Activated CD8-positive, alpha-beta T cell treated with anti-CD3 and anti-CD28 coated beads for 36 hours (primary cell): ENCODE measurements at regions not wholly inside any gene's neighbourhood (a gene's known extent, or its start where the extent isn't known, plus 50 kb on each side); places are given as distances from the start of the nearest gene placed in this dataset.
"Not testable (repeated sequence)": the region's sequence is repeated elsewhere in the genome, so short reads cannot be mapped to it uniquely, and the experiment has no call there.

Experiments used
- ATAC-seq: fragments of 200-7000 bp; cut with Tn5 transposase; one replicate; pipeline ENCODE4 v1.10.0; 2021; ENCODE audit warnings: mild to moderate bottlenecking, moderate library complexity
- CTCF ChIA-PET: fragments of 350-600 bp; sonication (Branson Sonifier 250); formaldehyde crosslinking; loops from one replicate; lab custom pipeline; 2021; ENCODE audit warnings: antibody characterized with exemption; lab: Charles Lee
- POLR2A ChIA-PET: fragments of 350-600 bp; sonication (Branson Sonifier 250); formaldehyde crosslinking; loops from one replicate; lab custom pipeline; 2021; ENCODE audit warnings: antibody characterized with exemption; lab: Charles Lee
- DNase-seq: peaks from one replicate; pipeline ENCODE4 v3.0.0-alpha.2; 2020
- H3K27ac Mint-ChIP-seq: one replicate; pipeline ENCODE4 v1.8.0; 2021; ENCODE audit warnings: mild to moderate bottlenecking, mixed read lengths
- H3K27me3 Mint-ChIP-seq: one replicate; pipeline ENCODE4 v1.8.0; 2021; ENCODE audit warnings: mixed read lengths
- H3K36me3 Mint-ChIP-seq: one replicate; pipeline ENCODE4 v1.8.0; 2021; ENCODE audit warnings: low read depth, mixed read lengths
- H3K4me1 Mint-ChIP-seq: one replicate; pipeline ENCODE4 v1.8.0; 2021; ENCODE audit warnings: low read depth, mixed read lengths
- H3K4me3 Mint-ChIP-seq: one replicate; pipeline ENCODE4 v1.8.0; 2021; ENCODE audit warnings: mild to moderate bottlenecking, moderate library complexity, mixed read lengths
- H3K9me3 Mint-ChIP-seq: one replicate; pipeline ENCODE4 v1.8.0; 2021; ENCODE audit warnings: mixed read lengths
- CTCF ChIP-seq: fragments of 200-600 bp; IDR thresholded peaks from one replicate; pipeline ENCODE4 v1.8.0; 2022; ENCODE audit warnings: antibody characterized with exemption, mild to moderate bottlenecking
- intact Hi-C: fragments of 100-400 bp; cut with micrococcal nuclease; formaldehyde crosslinking; loops from one replicate; pipeline ENCODE4 v1.10.0; 2022

GRCh38 chr22:22329792-22330191 lies 85.2 kb downstream of the VPREB1 start:
- DNase-seq (no peak), ATAC-seq (no peak)
- TF ChIP-seq CTCF, result no peak
- Mint-ChIP-seq H3K9me3 (peaks cover 2% of the 10 kb centered on the region), H3K4me3 (no peak overlapping the region), H3K27me3 (peaks cover 40% of the 10 kb centered on the region), H3K36me3 (no peaks in the 10 kb centered on the region), H3K4me1 (no peaks in the 10 kb centered on the region), H3K27ac (no peak overlapping the region)
- ChIA-PET CTCF (interaction anchor here (1.4 kb wide), 1 partner anchor 8 kb away, joined by 4 read pairs; no protein-coding TSS in a partner anchor), POLR2A (no interaction called here)
- intact Hi-C loops, result no loop called here

GRCh38 chr22:22335640-22336039 lies 91.1 kb downstream of the VPREB1 start:
- H3K9me3 Mint-ChIP-seq, H3K4me1 Mint-ChIP-seq, intact Hi-C loops, H3K36me3 Mint-ChIP-seq, ATAC-seq, H3K4me3 Mint-ChIP-seq, DNase-seq, H3K27ac Mint-ChIP-seq, POLR2A ChIA-PET: not testable (repeated sequence)
- peaks cover 43% of the 10 kb centered on the region for H3K27me3 Mint-ChIP-seq
- CTCF ChIA-PET, result interaction anchor here (1.0 kb wide), 1 partner anchor 14 kb away, joined by 3 read pairs; no protein-coding TSS in a partner anchor

- H3K9me3 Mint-ChIP-seq, H3K4me1 Mint-ChIP-seq, POLR2A ChIA-PET, DNase-seq, intact Hi-C loops, H3K36me3 Mint-ChIP-seq, ATAC-seq, H3K4me3 Mint-ChIP-seq, H3K27ac Mint-ChIP-seq: not testable (repeated sequence)
- CTCF ChIA-PET, result interaction anchor here (1.0 kb wide), 1 partner anchor 15 kb away, joined by 3 read pairs; no protein-coding TSS in a partner anchor
- peaks cover 41% of the 10 kb centered on the region for H3K27me3 Mint-ChIP-seq
These were observed 91.7 kb downstream of the VPREB1 start for GRCh38 chr22:22336333-22336732.

GRCh38 chr22:22338778-22339177 lies 94.2 kb downstream of the VPREB1 start:
- H3K27ac Mint-ChIP-seq, H3K9me3 Mint-ChIP-seq, H3K36me3 Mint-ChIP-seq, intact Hi-C loops, ATAC-seq, H3K4me3 Mint-ChIP-seq, H3K4me1 Mint-ChIP-seq, CTCF ChIA-PET, POLR2A ChIA-PET, DNase-seq: not testable (repeated sequence)
- H3K27me3 Mint-ChIP-seq, result peaks cover 21% of the 10 kb centered on the region

- no peak for ATAC-seq
- DNase-seq, result no peak
- H3K4me3 Mint-ChIP-seq, result no peak overlapping the region
- no peak overlapping the region for H3K27ac Mint-ChIP-seq
- no peak for TF ChIP-seq CTCF
- H3K36me3 Mint-ChIP-seq, result no peaks in the 10 kb centered on the region
- CTCF ChIA-PET, result no interaction called here
- POLR2A ChIA-PET, result no interaction called here
- H3K27me3 Mint-ChIP-seq, result peaks cover 4% of the 10 kb centered on the region
- H3K9me3 Mint-ChIP-seq, result no peaks in the 10 kb centered on the region
- no peaks in the 10 kb centered on the region for H3K4me1 Mint-ChIP-seq
- intact Hi-C loops, result no loop called here
These were observed 97.2 kb downstream of the VPREB1 start for GRCh38 chr22:22341736-22342135.

GRCh38 chr22:22342697-22343580 lies 98.4 kb downstream of the VPREB1 start:
- peaks cover 2% of the 10 kb centered on the region for H3K27me3 Mint-ChIP-seq

More at GRCh38 chr22:22342697-22343580, 98.4 kb downstream of the VPREB1 start:
- ChIA-PET CTCF (interaction anchor here (0.6 to 2.4 kb wide), 17 partner anchors 8 to 234 kb away, joined by 3 to 26 read pairs (median 3); partner anchors contain the start of gene ZNF280B), POLR2A (no interaction called here)
- intact Hi-C loops, result no loop called here
- Mint-ChIP-seq H3K27ac (no peak overlapping the region), H3K9me3 (no peaks in the 10 kb centered on the region), H3K36me3 (no peaks in the 10 kb centered on the region), H3K4me3 (no peak overlapping the region), H3K4me1 (no peaks in the 10 kb centered on the region)
- DNase-seq, result peak; percentile 82
- peak; percentile 85 for TF ChIP-seq CTCF
- peak; percentile 81 for ATAC-seq
